Right kidney (tissue), 1 donor: ENCODE measurements at regions not wholly inside any gene's neighbourhood (a gene's known extent, or its start where the extent isn't known, plus 50 kb on each side); places are given as distances from the start of the nearest gene placed in this dataset.
A peak's percentile ranks its signal among the peaks of the same experiment; 100 is the strongest.

Experiments
- DNase-seq: peaks from one replicate; pipeline ENCODE4 v3.0.0-alpha.2; 2016

DNA sequence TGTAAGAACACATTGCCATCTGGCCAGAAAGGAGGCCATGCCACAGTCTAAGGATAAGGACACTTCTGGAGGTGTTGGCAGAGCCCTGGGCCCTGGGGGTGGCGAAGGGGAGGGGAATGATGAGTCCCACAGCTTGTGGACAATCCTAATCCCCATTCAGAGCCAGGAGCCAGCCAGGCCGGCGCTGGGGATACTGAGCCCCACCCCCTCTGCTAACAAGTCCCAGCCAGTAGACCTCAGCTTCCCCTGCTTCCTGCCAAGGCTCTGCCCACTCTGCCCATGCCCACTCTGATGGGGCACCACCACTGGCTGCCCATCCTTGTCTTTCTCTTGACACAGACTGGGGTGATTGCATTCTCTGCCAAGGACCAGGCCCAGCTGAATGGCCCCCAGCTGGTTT, 71.9 kb downstream of the NAV1 start:
- no peak for DNase-seq

DNA sequence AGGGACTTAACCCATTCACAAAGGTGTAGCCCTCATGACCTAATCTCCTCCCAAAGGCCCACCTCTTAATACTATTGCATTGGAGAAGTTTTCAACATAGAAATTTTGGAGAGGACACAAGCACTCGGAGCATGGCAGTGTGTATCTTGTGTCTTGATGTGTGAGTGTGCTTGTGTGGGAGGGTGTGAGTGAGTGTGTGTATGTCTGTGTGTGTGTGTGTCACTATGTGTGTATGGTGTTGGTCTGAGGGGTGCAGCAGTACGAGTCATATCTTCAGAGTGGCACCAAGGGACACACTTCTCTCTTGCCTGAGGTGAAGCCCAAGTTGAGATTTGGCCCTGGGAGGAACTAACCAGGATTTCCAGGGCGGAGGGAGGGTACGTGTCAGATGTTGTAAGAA, 73.7 kb downstream of the NAV1 start:
- no peak for DNase-seq

DNA sequence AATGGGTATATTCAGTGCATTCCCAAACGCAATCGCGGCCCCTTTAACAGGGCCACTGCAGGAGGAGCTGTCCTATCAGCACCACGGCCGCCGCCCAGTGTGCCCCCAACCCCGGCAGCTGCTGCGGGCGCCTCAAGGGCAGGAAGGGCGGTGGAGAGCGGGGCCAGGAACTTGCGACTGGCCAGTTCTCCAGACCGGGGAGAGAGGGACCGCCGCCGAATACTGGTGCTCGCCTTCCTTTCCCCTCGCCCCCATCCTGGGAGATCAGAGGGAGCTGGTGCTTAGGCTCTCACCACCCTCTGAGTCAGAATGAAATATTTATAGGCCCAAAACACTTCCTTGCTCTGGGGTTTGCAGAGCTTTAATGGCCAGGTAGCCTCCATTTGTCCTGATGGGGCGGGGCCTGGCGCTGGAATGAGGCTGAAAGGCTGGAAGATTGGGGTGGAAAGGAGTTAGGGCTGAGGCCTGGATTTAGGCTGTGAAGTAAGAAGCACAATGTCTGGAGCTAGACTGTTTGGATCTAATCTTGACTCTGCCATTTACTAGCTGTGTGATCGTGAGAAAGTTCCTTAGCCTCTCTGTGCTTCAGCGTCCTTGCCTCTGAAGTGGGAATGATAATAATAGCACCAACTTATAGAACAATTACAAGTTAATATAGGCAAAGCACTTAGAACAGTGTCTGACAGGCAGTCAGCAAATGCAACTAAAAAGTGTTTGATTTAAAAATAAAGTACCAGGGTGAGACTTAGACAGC, 75.5 kb downstream of the NAV1 start:
- DNase-seq = peak; percentile 49

DNA sequence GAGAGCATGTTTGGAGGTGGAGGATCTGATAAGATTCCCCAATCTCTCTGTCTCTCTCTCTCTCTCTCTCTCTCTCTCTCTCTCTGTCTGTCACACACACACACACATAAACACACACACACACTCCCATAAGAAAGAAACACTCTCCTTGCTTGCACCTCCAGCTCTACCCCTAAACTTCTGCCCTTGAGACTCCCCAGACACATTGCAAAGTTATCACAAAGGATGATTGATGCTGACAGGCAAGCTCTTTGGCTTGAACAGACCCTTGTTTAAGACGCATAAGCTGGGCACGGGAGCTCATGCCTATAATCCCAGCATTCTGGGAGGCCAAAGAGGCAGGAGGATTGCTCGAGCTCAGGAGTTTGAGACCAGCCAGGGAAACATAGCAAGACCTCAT, 78.2 kb downstream of the NAV1 start:
- no peak for DNase-seq

DNA sequence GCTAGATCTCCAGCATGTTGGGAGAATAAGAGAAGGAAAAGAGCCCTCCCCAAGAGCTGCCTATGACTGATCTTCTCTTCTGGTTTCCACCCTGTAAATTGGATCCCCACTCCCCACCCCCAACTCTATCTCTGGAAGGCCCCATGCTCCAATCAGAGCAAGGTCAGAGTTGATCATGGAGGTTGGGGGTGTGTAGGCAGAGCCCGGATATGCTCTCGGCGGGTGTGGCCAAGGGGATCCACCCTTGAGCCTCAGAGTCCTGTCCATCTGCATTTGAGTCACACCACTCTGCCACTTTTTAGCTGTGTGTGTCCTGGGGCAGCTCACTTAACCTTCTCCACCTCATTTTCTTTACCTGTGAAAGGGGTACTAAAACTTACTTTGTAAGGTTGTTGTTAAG, 79.5 kb downstream of the NAV1 start:
- DNase-seq = no peak

DNA sequence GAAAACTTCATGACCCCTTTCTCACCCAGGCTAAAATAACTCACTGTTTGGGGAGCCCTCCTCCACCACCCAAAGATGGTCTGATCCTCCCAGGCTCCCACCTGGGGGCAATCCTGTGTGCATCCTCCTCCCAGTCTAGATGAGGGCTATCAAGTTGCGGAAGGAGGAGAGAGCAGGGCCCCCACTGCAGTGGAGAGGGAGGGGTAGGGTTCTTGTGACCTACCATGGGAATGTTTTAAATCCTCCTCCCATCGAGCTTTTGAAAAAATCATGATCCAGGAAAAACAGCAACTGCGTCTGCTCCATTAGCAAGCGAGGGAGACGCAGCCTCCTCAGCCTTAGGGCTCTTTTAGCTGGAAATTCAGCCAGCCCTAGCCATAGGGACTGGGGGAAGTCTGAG, 80.0 kb downstream of the NAV1 start:
- no peak for DNase-seq

DNA sequence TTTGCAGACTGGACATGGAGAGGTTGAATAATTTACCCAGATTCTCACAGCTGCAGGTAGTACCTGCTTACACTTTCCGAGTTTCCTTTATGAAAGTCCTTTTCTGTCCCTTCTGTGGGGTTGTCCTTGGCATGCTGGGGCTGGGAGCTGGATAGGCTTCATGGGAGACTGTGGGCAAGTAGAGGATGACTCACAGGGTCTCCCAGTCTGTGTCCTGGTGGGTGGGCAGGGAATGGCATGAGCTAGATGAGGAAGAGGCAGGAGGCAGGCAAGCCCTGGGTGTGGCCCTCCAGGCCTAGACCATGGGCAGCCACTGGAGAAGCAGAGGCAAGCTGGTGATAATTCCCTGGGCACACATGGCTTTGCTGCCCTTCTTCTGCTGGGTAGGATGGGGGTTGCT, 80.6 kb downstream of the NAV1 start:
- no peak for DNase-seq

DNA sequence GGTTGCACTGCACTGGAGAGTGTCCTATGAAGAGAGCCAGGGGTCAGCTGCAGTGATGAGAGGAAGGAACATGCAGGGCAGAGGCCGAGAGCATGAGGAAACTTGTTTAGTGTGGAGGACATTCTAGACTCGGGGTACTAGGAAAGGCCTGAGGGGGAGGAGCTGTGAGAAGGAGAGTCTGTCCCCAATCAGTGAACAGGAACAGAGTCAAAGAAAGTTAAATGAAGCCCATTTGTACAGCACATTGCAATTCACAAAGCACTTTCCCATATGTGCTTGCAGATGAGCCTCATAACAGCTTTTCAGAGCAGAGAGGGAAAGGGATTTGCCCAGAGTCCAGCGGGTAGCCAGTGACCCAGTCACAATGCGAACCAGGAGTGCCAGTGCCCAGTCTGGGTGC, 83.4 kb downstream of the NAV1 start:
- no peak for DNase-seq

DNA sequence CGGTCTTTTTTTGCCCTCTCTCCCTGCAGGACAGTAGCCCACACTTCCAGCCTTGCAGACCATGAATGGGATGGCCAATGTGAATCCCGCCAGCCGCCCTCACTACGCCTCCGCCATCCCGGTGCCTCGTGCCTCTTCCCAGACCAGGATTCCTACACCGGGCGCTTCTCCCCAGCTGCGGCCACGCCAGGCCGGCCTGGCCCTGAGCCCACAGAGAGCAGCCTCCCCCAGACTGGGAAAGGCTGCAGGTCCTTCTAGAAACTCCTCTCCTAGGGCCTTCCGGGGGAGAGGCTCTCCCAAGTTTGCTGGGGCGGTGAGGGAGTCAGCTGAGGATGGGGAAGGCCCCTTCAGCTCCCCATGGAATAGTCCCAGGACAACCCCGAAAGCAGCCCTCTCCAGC, 83.9 kb downstream of the NAV1 start:
- no peak for DNase-seq

DNA sequence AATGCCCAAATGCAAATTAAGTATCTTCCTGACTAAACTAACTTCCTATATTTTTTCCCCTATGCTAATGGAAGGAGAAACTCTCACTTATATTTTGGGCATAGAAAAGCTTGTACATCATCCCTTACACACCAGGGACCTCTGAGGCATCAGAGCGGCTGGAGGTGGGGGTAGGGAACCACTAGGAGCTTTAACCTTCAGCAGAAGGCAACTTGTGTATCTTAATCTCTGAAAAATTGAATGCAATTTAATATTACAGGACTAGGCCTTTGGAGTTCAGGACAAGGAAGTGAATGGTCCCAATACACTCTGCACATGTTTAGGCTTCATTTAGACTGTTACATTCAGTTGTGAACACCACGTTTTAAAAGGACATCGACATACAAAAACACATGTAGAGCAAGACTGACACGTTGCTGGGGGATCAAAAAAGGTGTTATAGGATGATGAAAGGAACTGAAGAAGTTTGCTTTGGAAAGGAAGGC, 85.9 kb downstream of the NAV1 start:
- DNase-seq = no peak

DNA sequence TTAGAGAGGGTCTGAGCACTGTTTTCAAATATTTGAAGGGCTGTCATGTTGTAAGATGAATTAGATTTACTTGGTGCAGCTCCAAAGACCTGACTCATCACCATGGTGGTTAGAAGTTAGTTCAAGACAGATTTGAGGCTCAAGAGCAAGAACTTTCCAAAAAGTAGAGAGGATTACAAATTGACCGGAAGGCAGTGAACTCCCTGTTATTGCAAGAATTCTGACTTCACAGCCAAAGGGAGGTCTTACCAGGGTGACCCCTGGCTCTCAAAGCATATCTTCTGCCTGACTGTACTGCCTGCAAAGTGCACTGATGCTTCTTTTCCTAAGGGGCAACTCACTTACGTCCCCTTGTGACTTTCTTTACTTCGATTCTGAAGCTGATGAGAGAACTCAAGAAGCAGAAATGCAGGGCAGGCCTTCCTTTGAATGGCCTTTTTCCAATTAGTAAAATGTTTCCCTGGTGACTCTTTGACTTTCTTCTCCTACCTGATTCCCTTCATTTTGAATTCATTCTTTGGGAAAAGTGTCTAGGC, 86.4 kb downstream of the NAV1 start:
- no peak for DNase-seq

DNA sequence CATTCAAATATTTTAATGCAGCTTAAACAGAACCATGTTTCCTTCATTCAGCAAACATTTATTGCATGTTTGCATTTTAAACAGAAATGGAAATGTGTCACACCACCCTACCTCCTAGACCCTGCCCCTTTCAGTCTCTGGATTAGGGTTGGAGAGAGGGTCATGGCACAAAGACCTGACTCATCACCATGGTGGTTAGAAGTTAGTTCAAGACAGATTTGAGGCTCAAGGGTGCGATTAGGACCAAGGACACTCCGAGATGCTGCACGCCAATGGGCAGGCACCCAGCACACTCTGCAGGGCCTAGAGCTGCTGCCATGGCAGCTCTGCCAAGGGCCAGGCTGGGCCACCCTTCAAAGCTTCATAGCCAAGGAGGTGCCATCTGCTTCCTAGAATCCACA, 86.9 kb downstream of the NAV1 start:
- no peak for DNase-seq

DNA sequence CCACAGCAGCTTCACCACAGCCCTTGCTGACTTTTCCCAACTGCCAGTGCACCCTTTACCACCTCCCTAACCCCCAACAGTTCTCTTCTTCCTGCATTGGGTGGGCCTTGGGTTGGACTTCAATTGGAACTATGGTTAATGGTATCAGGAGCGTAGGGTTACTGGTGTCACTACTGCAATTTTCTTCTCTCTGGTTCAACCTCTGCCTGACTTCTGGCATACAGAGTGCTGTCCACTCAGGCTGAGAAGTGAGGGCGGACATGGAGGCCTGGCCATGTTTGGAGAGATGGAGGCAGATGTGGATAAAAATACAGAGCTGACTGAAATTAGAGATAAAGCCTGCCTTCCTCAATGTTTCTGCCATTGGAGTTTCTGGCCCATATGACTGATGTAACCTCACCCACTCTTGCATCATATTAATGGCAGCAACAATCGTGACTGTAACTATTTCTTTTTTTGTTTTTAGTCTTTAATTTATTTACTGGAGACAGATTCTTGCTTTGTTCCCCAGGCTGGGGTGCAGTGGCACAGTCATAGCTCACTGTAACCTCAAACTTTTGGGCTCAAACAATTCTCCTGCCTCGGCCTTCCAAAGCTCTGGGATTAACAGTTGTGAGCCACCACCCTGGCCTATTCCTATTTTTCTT, 87.8 kb downstream of the NAV1 start:
- DNase-seq = no peak

DNA sequence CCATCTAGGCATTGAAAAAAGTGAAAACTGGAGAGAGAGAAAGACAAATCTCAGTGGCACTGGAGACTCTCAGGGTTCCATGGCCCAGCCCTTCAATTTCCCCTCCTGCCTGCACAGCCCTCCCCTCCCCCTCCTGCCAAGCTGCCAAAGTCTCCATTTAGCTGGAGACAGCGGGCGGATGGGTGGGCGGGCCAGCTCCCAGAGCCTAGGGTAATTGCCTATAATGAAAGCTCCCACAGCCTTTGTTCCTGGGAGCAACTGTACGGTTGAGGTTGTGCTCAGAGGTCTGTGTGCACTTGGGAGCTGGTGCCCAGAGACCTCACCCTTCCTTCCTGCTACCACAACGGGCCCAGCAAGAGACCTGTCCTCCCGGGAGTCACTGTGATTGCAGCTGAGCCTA, 89.6 kb downstream of the NAV1 start:
- no peak for DNase-seq

DNA sequence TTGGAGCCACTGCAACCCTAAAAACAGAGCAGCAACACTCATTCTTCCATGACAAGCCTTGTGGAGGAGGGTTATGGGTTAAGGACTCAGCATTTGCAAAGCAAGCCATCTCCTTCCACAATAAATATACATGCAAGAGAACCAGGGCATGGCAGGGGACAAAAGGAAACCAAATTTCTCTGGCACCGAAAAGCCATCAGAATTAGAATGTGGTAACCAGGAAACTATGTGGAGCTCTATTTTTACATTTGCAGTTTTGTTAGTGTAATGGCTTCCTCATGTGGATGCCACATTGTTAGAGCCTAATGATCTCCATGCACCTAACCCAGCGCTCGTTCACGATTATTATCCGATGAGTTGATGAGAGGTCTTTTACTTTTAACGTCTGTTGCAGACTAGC, 91.7 kb downstream of the NAV1 start:
- no peak for DNase-seq

DNA sequence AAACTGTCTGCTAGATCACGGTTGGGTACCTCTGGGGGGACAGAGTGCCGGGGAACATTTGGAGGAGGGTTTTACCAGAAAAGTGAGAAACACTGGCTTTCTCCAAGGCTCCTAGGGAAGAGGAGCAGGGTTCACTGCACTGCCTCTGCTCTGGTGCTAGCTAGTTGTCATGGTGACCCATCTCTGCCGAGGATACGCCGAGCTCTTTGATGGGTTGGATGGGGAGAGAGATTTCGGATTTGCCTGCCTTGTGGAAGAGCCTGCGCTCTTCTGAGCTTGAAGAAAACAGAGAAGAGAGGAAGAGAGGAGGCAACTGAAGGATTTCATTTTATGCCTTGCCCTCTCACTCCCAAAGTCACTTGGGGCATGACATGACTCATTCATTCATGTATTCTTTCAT, 92.1 kb downstream of the NAV1 start:
- DNase-seq = no peak

DNA sequence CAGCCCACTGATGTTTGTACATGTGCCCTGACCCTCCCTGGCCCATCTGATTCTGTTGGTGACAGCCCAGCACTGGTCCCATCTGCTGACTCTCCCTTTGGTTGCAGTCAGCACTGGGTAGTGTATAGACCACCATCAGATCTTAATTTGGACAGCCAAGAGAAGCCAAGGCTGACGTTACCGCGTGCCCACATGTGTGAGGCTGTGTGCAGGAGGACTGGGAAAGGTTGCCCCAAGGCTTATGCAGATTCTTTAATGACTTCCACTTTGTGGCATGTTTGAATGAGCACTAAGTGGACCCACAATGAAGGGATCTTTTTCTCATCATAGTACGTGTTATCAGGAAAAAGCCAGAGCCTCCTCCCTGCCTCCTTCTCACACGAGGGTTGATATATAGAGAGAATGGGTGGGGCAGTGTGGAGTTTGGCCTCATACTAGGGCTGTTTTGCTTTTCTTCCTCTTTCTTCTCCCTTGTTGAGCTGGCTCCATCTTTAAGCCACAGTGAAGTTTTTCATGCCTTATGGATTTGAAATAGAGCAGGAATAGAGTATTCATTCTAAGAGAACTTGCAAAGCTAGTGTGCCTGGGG, 93.5 kb downstream of the NAV1 start:
- DNase-seq = no peak

DNA sequence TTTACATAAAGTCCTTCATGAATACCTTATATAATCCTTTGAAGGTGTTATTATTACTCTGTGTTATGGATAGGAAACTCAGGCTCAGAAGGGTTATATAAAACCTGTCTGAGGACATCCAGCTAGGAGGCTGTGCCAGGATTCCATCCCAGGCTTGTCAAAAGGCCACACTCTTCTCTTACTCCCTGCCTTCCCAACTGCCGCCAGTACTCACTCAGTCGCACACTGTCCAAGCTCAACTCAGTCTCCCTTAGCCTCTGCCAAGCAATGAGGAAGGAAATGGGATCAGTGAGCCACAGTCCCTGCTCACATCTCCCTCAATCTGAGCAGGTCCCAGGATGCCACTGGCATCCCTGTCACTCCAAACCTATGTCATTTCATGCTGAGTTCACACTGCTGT, 94.4 kb downstream of the NAV1 start:
- no peak for DNase-seq

DNA sequence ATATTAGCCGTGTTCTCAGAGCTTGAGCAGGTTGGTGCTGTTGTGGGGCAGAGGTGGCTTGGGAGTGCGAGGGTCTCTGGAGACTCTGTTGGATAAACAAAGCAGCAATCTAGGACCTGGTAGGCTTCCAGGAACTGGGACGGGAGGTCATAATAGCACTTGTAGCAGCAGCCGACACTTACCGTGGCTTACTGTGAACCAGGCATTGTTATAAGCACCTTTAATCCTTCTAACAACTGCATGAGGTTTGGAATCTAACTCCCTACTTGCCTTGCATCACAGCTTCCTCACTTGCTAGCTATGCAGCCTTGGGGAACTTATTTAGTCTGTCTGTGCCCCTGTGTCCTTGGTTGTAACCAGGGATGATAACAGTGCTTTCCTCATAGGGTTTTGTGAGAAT, 94.9 kb downstream of the NAV1 start:
- DNase-seq = no peak

DNA sequence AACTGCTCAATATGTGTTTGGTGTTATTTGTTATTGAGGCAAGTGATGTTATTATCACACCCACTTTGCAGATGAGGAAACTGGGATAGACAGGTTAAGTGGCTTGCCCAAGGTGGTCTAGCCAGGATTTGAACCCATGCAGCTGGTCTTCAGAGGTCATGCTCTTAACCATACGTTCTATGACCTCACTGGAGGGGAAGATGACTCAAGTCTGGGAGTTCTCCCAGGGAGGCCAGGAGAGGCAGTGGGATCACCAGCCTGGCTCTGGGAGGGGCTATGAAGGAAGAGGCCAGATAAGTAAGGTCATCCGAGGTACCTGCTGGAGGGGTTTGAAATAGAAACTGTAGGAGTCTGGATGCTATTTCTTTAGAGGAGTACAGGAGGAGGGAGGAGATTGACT, 95.3 kb downstream of the NAV1 start:
- no peak for DNase-seq

DNA sequence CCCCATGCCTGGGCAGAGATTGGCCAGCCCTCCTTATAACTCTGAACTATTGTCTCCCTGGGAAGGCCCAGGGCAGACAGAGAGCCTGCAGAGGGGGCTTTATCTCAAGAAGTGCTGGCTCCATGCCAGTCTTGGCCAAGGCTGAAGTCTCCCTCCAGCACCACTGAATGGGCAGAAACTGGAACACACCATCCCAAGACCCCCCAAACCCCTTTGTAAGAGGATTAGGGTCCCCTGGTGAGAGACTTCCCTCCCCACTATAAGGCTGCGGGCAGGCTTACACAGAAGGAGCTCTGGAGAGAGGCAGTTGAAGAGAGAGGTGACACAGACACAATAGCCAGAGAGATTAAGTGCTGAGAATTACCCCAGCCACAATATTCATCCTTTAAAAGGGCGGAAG, 97.2 kb downstream of the NAV1 start:
- no peak for DNase-seq

DNA sequence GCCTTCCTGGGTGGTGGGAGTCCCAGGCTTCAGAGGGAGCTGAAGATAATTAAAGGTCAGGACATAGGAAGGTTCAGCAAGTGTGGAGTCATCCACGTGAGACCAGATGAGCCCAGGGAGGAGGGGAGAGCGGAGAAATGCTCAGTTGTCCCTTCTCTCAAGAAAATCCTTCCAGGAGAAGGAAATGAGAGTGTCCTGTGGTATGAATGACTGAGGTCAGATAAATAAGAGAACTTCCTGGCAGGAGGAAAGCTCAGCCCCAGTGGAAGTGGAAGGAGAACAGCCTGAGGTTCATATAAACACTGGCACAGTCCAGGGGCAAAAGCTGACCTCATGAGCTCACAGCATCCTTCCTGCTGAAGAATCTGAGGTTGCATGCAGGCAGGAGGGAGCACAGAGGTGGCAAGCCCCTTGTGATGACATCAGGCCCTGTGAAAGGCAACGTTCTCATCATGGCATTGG, 97.6 kb downstream of the NAV1 start:
- no peak for DNase-seq

DNA sequence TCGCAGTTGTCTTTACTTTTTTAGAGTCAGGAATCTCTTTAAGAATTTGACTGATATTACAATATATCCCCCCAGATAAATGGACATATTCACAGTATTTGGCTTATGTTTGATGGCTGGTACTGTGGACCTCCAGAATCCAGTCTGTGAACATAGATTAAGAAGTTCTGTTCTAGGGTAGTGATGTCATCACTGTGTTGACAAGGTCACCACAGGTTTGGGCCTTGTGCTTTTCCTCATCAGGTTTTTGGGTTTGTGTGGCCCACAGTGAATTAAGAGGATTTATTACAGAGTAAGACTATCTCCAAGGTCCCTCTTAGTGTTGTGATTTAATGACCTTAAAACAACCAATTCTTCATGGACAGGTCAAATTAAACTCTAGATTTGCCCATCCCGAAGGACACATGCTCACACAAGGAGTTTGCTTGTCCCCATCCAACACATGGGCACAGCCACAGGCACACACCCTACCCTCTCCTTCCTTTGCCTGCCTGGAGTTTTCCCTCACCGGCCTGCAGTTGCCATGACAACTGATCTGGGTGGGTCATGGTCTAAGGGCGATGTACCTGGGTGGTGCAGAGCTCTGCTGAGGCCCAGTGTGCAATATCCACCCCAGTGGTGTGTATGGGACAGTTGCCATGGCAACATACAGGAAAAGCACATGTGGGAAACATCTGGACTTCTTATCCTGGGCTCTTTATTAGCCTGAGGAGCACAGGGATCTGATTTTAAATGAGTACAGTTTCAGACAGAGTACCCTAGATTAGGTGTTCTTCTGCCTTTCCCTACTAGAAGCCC, 98.6 kb downstream of the NAV1 start:
- no peak for DNase-seq
